SK-N-MC (cell line): ENCODE measurements at regions not wholly inside any gene's neighbourhood (a gene's known extent, or its start where the extent isn't known, plus 50 kb on each side); places are given as distances from the start of the nearest gene placed in this dataset.

Experiments used
- DNase-seq: peaks from one replicate; pipeline ENCODE4 v3.0.0-alpha.2; 2011; ENCODE audit warnings: low read depth, low spot score
- H3K27ac ChIP-seq: fragments of 200-600 bp; sonication (generic); 2 replicates; pipeline ENCODE4 v1.5.1; 2016; ENCODE audit warnings: mixed run types
- H3K36me3 ChIP-seq: fragments of 200-600 bp; sonication (generic); 2 replicates; pipeline ENCODE4 v1.6.1; 2017; ENCODE audit warnings: antibody characterized with exemption, low read length, mixed read lengths; ENCODE audit not compliant: insufficient read depth
- H3K4me3 ChIP-seq: fragments of 200-600 bp; sonication (generic); 2 replicates; pipeline ENCODE4 v1.5.1; 2016
- H3K9ac ChIP-seq: fragments of 200-600 bp; sonication (generic); 2 replicates; pipeline ENCODE4 v1.8.0; 2017; ENCODE audit warnings: mixed run types, mixed read lengths; ENCODE audit not compliant: insufficient read length
- H3K9me3 ChIP-seq: fragments of 200-600 bp; sonication (generic); 2 replicates; pipeline ENCODE4 v1.6.1; 2017; ENCODE audit warnings: low read depth, mild to moderate bottlenecking, antibody characterized with exemption, low read length, moderate library complexity, mixed read lengths
- EZH2 ChIP-seq: fragments of 200-600 bp; sonication (generic); IDR thresholded peaks from one replicate; pipeline ENCODE4 v1.6.1; 2017; ENCODE audit warnings: antibody characterized with exemption
- FOXP2 ChIP-seq: optimal IDR thresholded peaks from 2 replicates; pipeline ENCODE3; 2011; ENCODE audit warnings: mild to moderate bottlenecking, moderate library complexity; ENCODE audit not compliant: insufficient read depth; ENCODE audit errors: extremely low read length, control extremely low read depth
- POLR2AphosphoS5 ChIP-seq: IDR thresholded peaks from 2 replicates; pipeline ENCODE4 v1.6.1; 2012; ENCODE audit warnings: mild to moderate bottlenecking, low read depth, low read length, borderline replicate concordance

DNA sequence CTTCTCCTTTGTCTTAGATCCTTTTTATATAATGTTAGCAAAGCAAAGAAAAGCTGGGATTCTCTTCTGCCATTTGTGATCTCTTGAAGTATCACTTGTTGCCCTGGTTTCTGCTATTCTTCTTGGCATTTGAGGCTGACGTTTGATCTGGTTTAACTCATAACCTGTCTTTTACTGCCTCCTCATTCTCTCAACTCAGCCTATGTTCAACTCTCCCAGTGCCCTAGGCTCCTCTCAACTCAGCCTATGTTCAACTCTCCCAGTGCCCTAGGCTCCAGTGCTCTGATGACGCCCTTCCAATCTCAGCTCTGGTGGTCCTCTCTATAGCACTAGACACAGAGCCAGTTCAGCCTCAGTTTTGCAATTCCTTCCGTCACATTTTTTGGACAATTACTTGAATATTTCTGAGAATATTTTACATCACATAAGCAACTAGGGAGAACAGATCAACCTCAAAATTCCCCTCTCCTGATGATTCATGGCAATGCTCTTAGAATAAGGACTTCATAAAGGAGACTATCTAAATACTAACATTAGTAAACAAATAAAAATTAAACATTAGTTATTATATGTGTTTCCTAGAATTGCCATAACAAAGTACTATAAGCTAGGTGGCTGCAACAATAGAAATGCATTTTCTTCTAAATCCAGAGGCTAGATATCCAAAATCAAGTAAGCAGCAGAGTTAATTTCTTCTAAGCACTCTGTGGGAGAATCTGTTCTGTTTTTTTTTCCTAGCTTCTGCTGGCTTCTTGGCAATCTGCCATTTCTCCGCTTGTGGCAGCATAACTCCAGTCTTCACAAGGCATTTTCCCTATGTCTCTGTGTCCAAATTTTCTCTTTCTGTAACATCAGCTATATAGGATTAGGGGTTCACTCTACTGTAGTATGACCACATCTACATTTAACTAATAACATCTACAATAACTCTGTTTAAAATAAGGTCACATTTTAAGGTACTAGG lies 662.1 kb upstream of the FTMT start:
- TF ChIP-seq FOXP2 (no peak), EZH2 (no peak), POLR2AphosphoS5 (no peak)
- no peaks in the 10 kb centered on the region for H3K9me3 ChIP-seq
- no peak overlapping the region for H3K9ac ChIP-seq
- no peaks in the 10 kb centered on the region for H3K36me3 ChIP-seq
- no peak overlapping the region for H3K27ac ChIP-seq
- DNase-seq = peak; percentile 53
- no peak overlapping the region for H3K4me3 ChIP-seq

DNA sequence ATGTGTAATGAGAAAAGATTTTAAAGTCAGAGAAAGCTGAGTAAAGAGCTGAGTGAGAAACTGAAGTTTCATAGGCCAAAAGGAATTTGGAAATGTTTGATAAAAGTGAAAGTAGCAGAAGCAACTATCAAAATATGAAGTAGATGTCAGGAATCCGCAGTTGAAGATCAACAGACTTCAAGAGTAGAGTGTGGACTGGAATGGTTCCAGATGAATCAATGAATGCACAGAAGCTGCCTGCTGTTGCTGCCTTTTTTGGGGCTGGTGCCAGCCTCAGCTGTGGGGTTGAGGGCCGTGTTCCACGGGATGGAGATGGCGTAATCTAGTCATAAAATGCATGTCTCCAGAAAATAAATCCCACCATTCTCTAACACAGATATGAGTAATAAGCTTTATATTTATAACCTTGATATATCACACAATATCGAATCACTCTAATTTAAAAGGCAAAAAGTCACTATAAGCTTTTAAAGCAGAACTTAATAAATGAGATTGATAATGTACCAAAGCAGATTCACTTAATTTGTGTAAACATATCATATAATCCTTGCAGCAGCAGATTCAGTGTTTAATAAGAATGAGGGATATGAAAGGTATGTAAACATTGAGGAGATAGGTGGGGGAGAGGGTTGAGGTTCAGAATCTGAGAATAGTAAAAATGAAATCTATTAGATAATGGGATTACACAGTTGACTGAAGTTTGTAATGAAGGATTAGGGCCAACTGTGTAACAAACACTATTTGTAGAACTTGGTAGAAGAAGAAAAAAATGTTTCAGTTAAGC lies 652.3 kb upstream of the FTMT start:
- peak overlapping the region; percentile 69 for H3K4me3 ChIP-seq

DNA sequence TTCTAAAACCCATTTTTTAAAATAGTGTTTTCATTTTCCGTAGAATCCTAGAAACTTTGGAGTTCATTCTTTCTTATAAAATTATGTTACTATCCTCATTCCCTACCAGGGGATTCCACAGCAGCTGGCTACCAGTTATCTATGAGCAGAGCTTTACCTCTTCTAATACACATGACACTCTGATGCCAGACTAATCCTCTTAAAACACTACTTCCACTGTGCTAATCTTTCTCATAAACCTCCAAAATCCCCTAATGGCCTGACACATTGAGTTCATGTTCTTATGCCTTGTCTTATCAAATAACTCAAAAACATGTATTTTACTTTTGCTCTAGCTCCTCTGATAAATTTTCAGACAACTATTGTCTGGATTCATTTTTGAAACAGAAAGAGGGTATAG lies 633.6 kb upstream of the FTMT start:
- Histone ChIP-seq H3K9me3 (peaks cover 6% of the 10 kb centered on the region; the same call in 1 of the 2 replicates), H3K27ac (peak overlapping the region; percentile 30; the same call in 1 of the 2 replicates), H3K36me3 (no peaks in the 10 kb centered on the region), H3K9ac (no peak overlapping the region), H3K4me3 (no peak overlapping the region)
- no peak for DNase-seq
- TF ChIP-seq FOXP2 = no peak
- no peak for TF ChIP-seq POLR2AphosphoS5
- TF ChIP-seq EZH2 = no peak

More for the DNA sequence above, 652.3 kb upstream of the FTMT start:
- Histone ChIP-seq H3K27ac (peak overlapping the region; percentile 84), H3K9ac (peak overlapping the region; percentile 54), H3K9me3 (no peaks in the 10 kb centered on the region), H3K36me3 (no peaks in the 10 kb centered on the region)
- TF ChIP-seq EZH2 (no peak), FOXP2 (no peak), POLR2AphosphoS5 (no peak)
- DNase-seq = no peak

DNA sequence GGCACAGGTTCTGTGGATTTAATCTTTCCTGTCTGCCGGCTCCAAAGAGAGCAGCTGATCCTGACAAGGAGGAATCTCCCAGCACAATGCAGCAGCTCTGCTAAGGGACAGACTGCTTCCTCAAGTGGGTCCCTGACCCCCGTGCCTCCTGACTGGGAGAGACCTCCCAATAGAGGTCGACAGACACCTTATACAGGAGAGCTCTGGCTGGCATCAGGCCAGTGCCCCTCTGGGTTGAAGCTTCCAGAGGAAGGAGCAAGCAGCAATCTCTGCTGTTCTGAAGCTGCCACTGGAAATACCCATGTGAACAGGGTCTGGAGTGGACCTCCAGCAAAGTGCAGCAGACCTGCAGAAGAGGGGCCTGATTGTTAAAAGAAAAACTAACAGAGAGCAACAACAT lies 630.2 kb upstream of the FTMT start:
- no peak for DNase-seq

DNA sequence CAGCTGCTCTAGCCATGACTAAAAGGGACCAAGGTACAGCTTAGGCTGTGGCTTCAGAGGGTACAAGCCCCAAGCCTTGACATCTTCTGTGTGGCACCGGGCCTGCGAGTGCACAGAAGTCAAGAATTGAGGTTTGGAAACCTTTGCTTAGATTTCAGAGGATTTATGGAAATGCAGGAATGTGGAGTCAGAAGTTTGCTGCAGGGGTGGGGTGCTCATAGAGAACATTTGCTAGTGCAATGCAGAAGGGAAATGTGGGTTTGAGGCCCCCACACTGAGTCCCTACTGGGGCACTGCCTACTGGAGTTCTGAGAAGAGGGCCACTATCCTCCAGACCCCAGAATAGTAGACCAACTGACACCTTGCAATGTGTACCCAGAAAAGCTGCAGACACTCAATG lies 624.9 kb upstream of the FTMT start:
- Histone ChIP-seq H3K9ac (no peak overlapping the region), H3K27ac (no peak overlapping the region), H3K4me3 (no peak overlapping the region), H3K36me3 (no peaks in the 10 kb centered on the region), H3K9me3 (no peaks in the 10 kb centered on the region)
- no peak for DNase-seq
- TF ChIP-seq EZH2 (no peak), POLR2AphosphoS5 (no peak), FOXP2 (no peak)

More for the DNA sequence above, 630.2 kb upstream of the FTMT start:
- H3K9me3 ChIP-seq = peaks cover 6% of the 10 kb centered on the region; the same call in 1 of the 2 replicates
- no peak overlapping the region for H3K9ac ChIP-seq
- TF ChIP-seq POLR2AphosphoS5 = no peak
- TF ChIP-seq EZH2 = no peak
- no peak for TF ChIP-seq FOXP2
- no peak overlapping the region for H3K27ac ChIP-seq
- no peaks in the 10 kb centered on the region for H3K36me3 ChIP-seq
- no peak overlapping the region for H3K4me3 ChIP-seq

DNA sequence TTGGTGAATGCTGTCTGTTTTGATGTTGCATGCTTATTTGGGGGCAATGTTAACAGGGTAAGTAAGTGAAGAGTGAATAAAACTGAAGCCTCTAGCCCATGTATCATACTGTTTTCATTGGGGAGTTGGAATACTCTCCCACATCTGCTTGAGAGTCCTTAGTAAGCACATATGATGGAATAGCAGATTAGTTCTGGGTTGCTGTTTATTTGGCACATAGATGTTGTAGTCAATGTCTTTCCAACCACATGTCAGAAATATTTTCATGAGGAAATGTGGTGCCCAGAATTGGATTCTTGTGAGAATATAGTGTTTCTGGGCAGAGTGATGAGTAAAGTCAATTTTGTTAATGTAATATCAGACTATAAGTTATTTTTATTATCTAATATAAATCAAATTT lies 611.7 kb upstream of the FTMT start:
- H3K9me3 ChIP-seq = no peaks in the 10 kb centered on the region
- DNase-seq = no peak
- no peak overlapping the region for H3K27ac ChIP-seq
- H3K36me3 ChIP-seq = no peaks in the 10 kb centered on the region
- no peak overlapping the region for H3K4me3 ChIP-seq
- H3K9ac ChIP-seq = no peak overlapping the region
- TF ChIP-seq EZH2 (no peak), POLR2AphosphoS5 (no peak), FOXP2 (no peak)

DNA sequence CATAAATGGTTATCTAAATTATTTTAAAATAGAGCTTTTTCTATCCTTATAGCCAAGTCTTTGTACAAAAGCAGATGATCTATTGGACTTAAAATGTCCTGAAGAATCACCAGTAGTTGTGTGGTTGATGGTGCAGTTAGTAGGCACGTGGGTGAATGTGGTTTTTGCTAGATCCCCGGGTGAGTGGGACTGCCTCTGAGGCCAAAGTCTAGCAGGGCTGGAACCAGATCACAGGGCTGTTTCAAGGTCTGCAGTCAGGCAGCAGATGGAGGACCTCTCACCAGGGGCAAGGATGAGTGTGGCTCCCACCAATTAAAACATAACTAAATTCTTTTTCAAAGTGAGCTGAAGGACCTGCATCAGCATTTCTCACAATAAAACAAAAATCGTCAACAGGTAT lies 604.7 kb upstream of the FTMT start:
- H3K27ac ChIP-seq = no peak overlapping the region
- no peaks in the 10 kb centered on the region for H3K9me3 ChIP-seq
- TF ChIP-seq FOXP2 = no peak
- TF ChIP-seq POLR2AphosphoS5 = no peak
- TF ChIP-seq EZH2 = no peak
- no peak overlapping the region for H3K4me3 ChIP-seq
- H3K36me3 ChIP-seq = no peaks in the 10 kb centered on the region
- no peak overlapping the region for H3K9ac ChIP-seq
- no peak for DNase-seq

DNA sequence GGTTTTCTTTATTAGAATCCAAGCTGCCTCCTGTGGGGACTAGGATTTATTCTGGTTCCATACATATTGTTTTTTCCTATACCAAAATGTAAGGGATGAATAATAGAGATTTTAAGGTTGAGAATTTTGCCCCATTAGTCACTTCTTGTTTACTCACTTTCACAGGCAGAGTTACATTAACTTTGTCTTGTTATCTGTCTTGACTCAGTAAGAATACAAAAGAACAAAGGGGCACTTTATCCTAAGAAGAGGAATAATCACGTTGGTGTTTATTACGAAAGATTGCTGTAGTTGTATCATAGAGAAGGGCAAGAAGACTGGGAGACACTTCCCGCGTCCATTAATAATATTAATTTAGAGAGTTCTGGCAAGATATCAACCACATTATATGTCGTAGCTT lies 599.7 kb upstream of the FTMT start:
- no peak for DNase-seq
- Histone ChIP-seq H3K4me3 (no peak overlapping the region), H3K27ac (no peak overlapping the region), H3K9ac (no peak overlapping the region), H3K9me3 (no peaks in the 10 kb centered on the region), H3K36me3 (no peaks in the 10 kb centered on the region)
- TF ChIP-seq FOXP2 = no peak
- no peak for TF ChIP-seq EZH2
- no peak for TF ChIP-seq POLR2AphosphoS5
